Gastrocnemius medialis (tissue), 4 donors: ENCODE measurements at regions not wholly inside any gene's neighbourhood (a gene's known extent, or its start where the extent isn't known, plus 50 kb on each side); places are given as distances from the start of the nearest gene placed in this dataset.

Source experiments
- POLR2A ChIP-seq, 2 donors: fragments of 450-650 bp; IDR thresholded peaks; one replicate each; pipeline ENCODE4 v1.6.1; 2017; ENCODE audit warnings: antibody characterized with exemption in 2 of 2, mild to moderate bottlenecking in 2 of 2, moderate library complexity in 2 of 2
- TF ChIP-seq, protein P1 (sequence below), 5 experiments: fragments of 450-650 bp in 3 of 5; fragments of 200-600 bp in 2 of 5; sonication (generic) in 2 of 5; IDR thresholded peaks in 4 of 5; conservative IDR thresholded peaks in 1 of 5; 1 replicate in 4 of 5; 2 replicates in 1 of 5; pipeline ENCODE4 v1.5.1; 2016 to 2019; ENCODE audit warnings: antibody characterized with exemption in 5 of 5, mild to moderate bottlenecking in 3 of 5, moderate library complexity in 3 of 5

- TF ChIP-seq, protein P1, sequence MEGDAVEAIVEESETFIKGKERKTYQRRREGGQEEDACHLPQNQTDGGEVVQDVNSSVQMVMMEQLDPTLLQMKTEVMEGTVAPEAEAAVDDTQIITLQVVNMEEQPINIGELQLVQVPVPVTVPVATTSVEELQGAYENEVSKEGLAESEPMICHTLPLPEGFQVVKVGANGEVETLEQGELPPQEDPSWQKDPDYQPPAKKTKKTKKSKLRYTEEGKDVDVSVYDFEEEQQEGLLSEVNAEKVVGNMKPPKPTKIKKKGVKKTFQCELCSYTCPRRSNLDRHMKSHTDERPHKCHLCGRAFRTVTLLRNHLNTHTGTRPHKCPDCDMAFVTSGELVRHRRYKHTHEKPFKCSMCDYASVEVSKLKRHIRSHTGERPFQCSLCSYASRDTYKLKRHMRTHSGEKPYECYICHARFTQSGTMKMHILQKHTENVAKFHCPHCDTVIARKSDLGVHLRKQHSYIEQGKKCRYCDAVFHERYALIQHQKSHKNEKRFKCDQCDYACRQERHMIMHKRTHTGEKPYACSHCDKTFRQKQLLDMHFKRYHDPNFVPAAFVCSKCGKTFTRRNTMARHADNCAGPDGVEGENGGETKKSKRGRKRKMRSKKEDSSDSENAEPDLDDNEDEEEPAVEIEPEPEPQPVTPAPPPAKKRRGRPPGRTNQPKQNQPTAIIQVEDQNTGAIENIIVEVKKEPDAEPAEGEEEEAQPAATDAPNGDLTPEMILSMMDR (IDR thresholded peaks at IDR 0.05 in 4 of 5, conservative IDR thresholded peaks at IDR 0.05 in 1 of 5): no peak
- no peak for TF ChIP-seq POLR2A (IDR thresholded peaks at IDR 0.05)
These were observed 56.1 kb downstream of the BTG1 start for GRCh38 chr12:92089559-92089958.
